ENCODE measurements at regions not wholly inside any gene's neighbourhood (a gene's known extent, or its start where the extent isn't known, plus 50 kb on each side); places are given as distances from the start of the nearest gene placed in this dataset.
"Not testable (repeated sequence)": the region's sequence is repeated elsewhere in the genome, so short reads cannot be mapped to it uniquely, and the experiment has no call there.

DNA sequence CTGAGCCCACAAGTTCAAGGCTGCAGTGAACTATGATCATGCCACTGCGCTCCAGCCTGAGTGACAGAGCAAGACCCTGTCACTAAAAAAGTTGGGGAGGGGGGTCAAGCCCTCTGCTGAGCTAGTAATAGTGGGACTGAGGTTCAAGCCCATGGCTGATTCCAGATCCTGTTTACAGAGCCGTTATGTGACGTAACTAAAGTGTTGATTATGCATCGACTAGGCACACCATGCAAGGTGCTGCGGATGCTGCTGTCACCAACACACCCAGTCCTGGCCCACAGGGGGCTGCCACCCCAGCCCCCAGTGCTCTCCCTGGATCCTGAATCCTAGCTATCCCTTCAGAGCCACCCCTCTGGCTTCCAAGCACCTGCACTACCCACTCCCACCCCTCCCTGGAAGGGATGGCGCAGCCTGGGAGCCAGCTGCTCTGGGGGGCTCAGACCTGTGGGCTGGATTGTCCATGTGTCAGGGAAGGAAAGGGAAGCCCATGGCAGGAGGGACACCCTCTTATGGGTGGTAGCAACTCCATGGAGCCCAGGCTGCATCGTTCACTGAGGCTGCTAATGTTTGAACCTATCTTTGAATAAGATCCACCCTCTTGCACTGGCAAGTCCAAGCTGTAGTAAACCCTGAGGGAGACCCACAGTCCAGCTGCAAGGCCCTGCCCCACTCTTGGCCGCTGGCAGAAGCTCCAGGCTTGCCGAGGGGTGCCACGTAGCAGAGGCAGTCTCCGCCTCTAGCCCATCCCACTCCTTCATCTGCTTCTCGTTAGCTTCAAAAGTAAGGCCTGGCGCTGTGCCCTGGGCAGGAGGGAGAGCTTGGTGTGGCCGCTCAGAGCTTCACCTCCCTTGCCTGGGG lies 95.0 kb downstream of the SNX5 start:
- DNase-seq (ENCODE audit: low spot score): peak; percentile 62

DNA sequence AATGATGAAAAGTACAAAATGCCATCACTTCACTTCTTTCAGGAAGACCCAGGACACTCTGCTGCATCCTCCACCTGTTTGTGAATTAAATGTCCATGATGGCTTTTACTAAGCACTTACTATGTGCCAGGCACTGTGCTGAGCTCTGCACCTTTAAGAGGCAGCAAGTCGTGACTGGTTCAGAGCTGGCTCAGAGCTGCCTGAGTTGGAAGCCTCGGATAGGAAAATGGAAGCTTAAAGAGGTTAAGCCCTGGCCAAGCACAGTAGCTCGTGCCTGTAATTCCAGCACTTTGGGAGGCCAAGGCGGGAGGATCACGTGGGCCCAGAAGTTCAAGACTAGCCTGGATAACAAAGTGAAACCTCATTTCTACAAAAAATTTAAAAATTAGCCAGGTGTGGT lies 95.6 kb downstream of the SNX5 start:
- DNase-seq (ENCODE audit: low spot score): no peak

DNA sequence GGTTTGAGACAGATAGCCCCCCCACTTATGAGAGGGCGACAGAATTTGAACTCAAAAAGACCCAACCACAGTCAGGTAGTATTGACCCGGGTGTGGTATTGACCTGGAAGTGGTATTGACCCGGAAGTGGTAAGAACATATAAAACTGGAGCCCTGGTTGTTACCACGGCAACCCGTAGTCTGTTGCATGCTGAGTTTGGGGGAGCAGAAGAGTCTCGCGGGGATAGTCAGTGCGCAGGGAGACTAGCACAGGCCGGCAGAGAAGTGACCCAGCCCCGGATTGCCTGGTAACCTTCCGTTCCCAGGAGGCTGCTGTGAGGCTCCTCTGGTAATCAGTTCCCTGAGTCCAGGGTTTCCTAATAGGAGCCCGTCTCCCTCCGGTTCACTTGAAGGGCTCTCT lies 96.2 kb downstream of the SNX5 start:
- DNase-seq (ENCODE audit: low spot score): no peak

- DNase-seq (ENCODE audit: low spot score): no peak
Observed at GRCh38 chr20:17871886-17872285, 96.7 kb downstream of the SNX5 start.

DNA sequence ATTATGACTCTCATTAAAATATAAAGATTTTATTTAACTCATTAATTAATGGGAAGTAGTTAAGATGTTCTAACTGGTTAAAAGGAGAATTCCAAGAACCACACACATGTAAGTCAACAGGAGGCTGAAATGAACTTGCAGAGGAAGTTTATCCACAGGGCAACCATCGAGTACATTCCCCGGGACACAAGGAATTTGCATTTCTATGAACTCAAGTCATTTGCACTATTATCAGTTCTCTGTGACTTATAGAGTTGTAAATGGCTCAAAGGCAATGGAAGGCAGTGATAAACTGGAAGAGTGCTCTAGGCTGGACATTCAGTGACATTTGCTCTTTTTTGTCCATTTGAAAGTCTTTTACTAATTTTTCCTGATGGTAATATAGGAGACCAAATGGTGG lies 97.4 kb downstream of the SNX5 start:
- DNase-seq (ENCODE audit: low spot score): no peak

GRCh38 chr20:17870086-17870740 lies 98.4 kb downstream of the SNX5 start:
- no peak for DNase-seq (ENCODE audit: low spot score)

GRCh38 chr20:17869295-17869994 lies 99.1 kb downstream of the SNX5 start:
- DNase-seq (ENCODE audit: low spot score): no peak

- no peak for DNase-seq (ENCODE audit: low spot score)
Observed at GRCh38 chr20:17868700-17869231, 99.8 kb downstream of the SNX5 start.

DNA sequence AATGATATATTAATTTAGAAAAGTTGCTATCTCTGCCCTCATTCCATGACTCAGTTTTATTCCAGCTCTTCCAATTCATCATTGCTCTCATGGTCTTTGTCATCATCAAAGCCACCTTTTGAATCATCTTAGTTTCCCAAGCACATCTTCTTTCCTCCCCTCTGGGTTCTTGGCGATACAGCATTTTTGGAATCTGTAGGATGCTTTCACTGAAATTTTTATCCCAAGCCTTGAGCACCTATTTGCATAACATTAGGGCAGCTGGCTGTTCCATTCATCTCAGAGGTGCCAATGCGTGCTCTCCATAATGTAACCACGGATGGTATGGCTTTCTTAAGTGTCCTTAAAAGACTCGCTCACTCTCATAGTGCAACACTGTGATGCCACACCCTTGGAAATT lies 100.4 kb downstream of the SNX5 start:
- no peak for DNase-seq (ENCODE audit: low spot score)

- no peak for DNase-seq (ENCODE audit: low spot score)
Observed at GRCh38 chr20:17867131-17867925, 101.3 kb downstream of the SNX5 start.

- DNase-seq (ENCODE audit: low spot score): no peak
Observed at GRCh38 chr20:17866234-17867001, 102.2 kb downstream of the SNX5 start.

GRCh38 chr20:17863577-17864292 lies 104.9 kb downstream of the SNX5 start:
- peak; percentile 79 for DNase-seq (ENCODE audit: low spot score)

DNA sequence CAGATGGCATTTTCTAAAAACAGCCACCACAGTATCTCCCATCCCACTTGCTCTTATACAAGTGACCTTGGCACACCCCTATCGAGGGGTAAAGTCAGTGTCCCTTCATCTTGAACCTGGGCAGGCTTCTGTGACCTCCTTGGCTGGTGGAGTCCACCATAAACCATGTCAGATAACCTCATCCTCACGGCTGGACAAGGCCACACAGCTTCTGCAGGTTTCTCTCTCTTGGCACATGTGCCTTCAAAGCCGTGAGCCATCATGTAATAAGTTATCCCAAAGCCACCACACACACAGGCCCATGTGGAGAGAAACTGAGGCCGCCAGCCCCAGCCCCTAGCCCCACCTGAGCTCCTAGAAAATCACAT lies 105.4 kb downstream of the SNX5 start:
- DNase-seq (ENCODE audit: low spot score): no peak

GRCh38 chr20:17862171-17862570 lies 106.4 kb downstream of the SNX5 start:
- DNase-seq (ENCODE audit: low spot score): no peak

DNA sequence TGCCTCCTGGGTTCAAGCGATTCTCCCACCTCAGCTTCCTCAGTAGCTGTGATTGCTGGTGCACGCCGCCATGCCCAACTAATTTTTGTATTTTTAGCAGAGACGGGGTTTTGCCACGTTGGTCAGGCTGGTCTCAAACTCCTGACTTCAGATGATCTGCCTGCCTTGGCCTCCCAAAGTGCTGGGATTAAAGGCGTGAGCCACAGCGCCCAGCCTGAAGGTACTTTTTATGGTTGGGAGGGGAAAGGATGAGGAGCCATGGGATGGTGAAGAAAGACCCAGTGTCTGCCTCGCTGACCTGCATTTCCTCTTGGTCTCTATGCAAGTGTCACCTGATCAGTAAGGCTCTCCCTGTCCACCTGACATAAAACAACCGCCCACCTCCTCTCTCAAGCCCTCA lies 107.0 kb downstream of the SNX5 start:
- DNase-seq (ENCODE audit: low spot score): not testable (repeated sequence)

GRCh38 chr20:17860301-17861197 lies 108.0 kb downstream of the SNX5 start:
- DNase-seq (ENCODE audit: low spot score): no peak

GRCh38 chr20:17859616-17860232 lies 108.9 kb downstream of the SNX5 start:
- peak; percentile 82 for DNase-seq (ENCODE audit: low spot score)

- DNase-seq (ENCODE audit: low spot score): peak; percentile 71
Observed at GRCh38 chr20:17859002-17859615, 109.5 kb downstream of the SNX5 start.

Measured in SW480 (cell line).